NCI-H345 (cell line): ENCODE measurements at regions not wholly inside any gene's neighbourhood (a gene's known extent, or its start where the extent isn't known, plus 50 kb on each side); places are given as distances from the start of the nearest gene placed in this dataset.
"Not testable (repeated sequence)": the region's sequence is repeated elsewhere in the genome, so short reads cannot be mapped to it uniquely, and the experiment has no call there.

Experiments used
- DNase-seq: peaks from one replicate; lab custom pipeline; 2025; lab: John Stamatoyannopoulos, UW

DNA sequence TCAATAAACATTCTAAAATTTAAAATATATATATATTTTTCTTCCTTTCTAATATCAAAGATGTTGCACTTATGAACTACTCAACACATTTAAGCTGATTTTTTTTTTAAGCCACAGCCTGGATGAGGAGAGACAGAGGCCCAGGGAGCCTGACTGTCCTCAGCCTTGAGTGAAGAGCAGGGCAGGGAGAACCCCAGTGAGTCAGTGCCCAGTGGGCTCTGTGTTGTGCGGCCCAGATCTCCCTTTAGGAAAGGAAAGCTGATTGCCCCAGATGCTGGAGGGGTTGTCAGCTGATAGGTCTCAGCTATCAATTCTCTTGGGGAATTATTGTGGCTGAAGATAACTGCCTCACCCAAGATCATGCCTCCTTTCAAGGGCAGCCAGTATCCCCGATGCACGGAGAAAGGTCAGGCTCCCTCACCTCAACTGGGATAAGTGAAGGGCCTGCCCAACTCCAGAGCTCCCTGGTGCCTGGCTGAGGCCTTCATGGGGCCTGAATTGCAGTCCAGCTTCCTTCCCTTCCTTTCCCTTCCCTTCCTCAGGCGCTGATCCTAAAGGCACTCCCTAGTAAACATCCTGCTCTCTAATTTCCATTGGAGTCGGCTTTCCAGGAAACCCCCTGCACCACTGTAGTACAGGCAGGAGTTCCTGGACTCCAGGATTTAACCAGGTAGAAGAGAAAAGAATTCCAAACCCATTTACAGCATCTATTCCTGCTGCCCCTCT is 106.9 kb upstream of the ATL2 start:
- no peak for DNase-seq

DNA sequence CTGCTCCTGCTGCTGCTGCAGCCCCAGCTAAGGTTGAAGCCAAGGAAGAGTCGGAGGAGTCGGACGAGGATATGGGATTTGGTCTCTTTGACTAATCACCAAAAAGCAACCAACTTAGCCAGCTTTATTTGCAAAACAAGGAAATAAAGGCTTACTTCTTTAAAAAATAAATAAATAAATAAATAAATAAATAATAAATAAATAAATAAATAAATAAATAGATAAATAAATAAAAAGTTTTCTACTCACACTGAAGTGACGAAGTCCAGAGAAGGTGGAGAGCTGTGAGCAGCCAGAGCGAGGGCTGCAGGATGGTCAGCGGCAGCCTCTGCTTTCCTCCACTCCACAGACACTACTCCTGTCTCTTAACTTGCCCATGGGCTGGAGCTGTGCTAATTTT is 105.6 kb upstream of the ATL2 start:
- DNase-seq = not testable (repeated sequence)

DNA sequence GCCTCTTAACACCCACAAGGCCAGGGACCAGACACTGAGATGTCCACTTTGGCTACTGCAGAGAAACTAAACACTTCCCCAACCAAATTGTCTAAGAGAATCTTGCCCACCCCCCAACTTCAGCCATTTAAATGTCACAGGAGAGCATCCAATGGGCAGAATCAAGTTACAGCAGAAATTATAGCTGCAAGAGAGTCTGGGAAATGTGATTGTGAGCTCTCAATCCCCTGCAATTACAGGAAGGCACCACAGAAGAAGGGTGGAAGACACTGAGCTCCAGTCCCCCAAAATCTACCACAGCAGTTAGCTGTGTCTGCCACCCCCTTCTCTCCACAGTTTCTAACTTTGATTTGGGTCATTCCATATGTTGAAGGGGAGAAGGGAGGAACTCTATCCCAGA is 103.5 kb upstream of the ATL2 start:
- no peak for DNase-seq

DNA sequence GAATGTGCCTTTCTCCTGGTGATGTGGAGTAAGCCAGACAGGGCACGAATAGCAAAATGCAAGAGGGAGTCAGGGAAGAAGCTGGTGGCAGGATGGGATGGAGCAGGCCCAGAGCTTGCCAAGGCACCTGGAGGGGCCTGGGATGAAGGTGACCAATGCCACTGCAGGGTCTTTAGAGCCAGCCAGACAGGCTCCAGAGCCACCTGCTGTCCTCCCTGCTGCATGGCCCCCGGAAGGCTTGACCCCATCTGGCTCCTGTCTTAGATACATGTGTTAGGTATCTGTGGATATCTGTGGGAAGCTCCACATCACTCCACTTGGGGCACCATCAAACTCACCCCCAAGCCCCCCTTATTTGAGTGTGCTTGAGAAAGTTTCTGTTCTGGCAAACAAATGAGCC is 99.9 kb upstream of the ATL2 start:
- DNase-seq = no peak

DNA sequence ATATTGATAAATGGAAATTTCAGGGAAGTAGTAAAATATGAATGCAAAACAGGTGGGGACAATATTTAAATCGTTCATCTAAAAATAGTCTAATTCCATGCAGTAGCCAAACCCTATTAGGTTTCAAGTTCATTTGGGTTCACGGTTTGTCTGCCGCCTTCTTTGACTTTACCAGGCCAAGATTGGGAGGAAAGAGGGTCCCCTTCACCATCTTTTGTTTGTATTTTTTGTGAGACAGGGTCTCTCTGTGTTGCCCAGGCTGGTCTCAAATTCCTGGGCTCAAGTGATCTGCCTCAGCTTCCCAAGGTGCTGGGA is 98.5 kb upstream of the ATL2 start:
- DNase-seq = no peak

DNA sequence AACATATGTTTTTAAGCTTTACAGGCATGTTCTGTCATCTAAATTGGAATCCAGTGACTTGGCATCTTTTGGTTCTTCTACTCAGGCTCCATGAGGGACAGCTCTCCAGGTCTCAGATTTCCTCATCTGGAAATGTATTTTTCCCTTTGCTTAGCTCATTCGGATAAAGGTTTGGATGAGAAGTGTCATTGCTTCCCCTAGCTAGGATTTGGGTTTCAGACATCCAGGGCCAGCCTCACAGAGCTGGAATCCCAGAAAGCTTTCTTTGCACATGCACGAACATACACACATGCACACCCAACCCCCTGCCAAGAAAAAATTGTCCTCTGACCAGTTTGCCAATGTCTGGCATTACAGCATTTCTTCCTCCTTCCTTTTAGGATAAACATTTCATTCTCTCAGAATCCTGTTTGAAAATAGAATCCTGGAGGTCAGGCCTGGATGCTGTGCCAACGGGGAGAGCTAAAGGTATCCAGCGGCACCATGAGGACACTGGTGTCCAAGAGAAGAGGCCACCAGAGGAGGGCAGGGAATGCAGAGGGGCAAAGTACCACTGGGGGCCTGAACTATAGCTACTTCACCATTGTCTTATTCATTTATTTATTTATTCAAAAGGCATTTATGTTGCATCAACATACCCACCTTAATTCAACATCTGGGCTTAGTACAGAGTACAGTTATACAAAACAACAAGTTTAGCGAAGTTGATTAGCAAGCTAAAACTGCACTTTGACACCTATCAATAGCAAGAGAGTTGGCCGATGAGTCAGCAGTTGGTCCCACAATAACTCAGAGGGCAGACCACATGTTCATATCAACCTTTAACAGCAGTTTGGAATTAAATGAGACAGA is 97.9 kb upstream of the ATL2 start:
- no peak for DNase-seq

DNA sequence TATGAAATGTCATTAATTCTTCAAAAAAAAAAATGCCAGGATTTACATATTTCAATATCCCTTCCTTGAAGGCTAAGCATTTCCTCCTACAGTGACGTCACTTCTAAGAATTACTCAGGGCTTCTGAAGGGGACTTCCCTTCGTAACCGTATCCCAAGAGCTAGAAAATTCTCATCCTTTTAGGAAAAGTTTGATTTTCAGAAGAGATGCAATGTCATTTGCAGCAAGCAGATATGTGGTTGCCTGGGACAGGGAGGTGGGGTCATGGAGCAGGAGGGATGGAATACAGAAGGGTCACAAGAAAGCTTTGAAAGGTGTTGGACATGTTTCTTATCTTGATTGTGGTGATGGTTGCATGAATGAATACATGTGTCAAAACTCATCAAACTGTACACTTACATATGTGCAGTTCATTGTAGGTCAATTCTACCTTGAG is 97.0 kb upstream of the ATL2 start:
- DNase-seq = no peak

DNA sequence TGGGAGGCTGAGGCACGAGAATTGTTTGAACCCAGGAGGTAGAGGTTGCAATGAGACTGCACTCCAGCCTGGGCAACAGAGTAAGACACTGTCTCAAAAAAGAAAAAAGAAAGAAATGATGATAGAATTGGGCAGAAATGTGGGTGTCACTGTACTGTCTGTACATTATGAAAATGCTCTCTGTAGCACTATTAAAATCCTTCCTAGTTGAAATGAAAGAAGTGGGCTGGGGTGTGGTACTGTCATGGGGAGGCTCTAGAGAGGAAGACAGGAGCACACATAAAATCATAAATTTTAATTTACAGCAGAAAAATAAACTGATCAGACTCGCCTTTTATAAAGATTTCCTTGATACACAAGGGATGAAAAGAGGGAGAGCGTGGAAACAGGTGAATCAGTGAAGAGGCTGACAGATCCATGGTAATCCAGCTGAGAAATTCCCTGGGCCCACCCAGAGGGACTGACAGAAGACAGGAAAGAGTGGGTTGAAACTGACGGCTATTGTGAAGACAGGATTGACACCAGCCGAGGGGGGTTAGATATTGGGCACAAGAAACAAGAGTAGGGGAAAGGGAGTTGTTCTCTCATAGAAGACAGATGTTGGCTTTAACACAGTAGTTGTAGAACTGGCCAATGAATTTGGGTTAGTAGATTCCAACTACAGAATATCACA is 96.4 kb upstream of the ATL2 start:
- no peak for DNase-seq

DNA sequence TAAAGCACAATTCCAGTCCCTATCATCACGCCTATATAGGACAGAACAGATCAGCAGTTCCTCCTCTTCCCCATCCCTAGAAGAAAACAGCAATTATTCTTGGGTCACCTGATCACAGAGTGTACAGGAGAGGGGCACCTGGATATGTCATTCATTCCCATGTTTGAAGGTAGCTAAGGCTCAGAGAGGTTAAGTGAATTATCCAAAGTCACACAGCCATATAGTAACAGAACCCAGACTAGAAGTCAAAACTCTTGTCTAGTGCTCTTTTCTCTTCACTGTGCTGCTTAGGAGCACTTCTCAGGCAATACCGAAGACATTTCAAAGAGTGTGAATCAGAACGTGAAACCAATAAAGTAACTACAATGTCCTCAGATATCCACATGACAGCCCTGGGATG is 93.0 kb upstream of the ATL2 start:
- no peak for DNase-seq

DNA sequence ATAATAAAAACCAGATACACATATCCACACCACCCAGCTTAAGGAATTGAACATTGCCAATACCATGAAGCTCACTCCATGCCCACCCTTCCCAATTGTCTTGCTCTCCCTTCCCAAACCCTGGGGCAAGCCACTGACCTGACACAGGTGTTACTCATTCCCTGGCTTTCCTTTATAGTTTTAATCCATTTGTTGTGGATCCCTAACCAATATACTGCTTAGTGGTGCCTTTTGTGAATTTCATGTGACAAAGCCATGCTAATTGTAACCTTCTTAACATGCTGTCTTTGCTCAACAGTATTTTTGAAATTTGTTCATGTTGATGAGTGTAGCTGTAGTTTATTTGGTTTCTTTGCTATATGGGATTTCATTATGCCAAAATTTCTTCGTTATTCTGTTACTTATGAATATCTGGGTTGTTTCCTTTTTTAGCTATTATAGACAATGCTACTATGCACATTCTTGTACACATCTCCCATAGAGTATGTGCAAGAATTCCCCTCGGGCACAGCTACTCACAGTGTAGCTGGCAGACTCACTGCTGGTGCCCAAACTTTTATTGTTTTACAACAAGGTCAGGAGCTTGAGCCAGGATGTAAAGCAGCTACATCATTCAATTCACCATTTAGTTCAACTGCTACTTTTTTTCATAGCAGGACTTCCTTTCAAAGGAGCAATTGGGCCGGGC is 90.8 kb upstream of the ATL2 start:
- no peak for DNase-seq

DNA sequence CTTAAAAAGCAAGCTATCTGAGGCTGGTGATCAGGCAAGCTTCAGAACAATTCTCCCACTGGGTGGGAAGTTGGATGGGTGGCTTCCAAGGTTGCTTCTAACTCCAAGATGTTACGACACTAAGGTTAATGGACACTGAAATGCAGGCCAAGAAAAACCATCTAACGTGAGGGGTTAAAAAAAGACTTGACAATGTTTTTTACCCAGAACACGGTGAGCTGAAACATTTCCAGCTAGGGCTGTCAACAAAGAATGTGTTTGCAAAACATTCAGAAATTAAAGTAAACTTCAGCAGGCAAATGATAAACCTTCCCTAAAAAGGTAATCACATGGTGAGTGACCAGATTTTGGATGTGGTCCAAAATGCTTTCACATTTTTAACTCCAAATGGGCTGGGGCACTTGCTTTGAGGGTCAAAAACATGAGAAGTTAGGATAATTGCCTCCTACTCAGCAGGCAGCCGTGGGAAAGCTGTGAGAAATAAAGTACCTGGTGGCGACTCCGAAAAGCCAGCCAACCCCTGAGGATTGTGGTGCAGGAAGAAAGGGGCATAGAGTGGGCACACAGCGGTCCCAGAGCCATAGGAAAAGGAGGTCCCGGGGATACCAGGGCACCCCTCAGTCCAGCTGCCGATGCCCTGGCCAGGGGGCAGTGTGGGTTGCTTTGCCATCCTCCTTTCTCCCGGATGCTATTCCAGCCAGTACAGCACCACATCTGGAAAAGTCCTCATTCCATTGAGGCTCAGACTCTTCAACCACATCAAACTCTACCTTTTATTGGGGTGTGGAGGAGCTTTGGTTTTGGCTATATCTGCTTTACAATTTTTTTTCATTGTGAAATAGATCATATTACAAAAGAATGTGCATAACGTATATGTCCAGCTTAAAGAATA is 90.0 kb upstream of the ATL2 start:
- no peak for DNase-seq

DNA sequence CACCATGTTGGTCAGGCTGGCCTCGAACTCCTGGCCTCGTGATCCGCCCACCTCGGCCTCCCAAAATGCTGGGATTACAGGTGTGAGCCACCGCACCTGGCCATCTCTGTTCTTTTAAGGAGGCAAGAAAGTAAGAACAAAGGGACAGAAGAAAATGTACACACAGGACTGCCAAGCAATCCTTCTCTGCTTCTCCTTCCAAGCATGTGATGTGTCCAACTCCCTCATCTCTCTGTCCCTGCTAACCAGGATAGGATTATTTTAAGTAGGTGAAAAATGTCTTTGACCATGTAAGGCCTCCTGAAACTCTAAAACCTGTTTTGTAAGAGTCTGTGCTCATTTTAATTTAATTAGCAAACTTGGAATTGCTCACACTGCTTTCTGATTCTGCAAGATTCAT is 89.3 kb upstream of the ATL2 start:
- no peak for DNase-seq

DNA sequence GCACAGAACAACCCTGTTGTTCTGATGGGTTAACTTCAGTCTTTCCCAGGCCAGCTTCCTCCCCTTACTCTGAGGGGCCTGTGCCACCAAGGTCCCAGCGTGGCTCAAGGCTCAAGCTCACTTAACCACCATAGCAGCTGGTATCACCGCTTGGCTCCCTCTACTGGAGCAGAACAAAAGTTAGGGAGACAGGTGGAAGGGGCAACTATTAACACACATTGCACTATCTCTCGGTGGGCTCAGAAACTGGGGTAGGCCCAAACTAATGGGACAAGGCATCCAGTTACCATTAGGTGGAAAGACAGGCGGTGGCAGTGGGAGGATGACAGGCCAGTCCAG is 88.7 kb upstream of the ATL2 start:
- DNase-seq = peak; percentile 12

DNA sequence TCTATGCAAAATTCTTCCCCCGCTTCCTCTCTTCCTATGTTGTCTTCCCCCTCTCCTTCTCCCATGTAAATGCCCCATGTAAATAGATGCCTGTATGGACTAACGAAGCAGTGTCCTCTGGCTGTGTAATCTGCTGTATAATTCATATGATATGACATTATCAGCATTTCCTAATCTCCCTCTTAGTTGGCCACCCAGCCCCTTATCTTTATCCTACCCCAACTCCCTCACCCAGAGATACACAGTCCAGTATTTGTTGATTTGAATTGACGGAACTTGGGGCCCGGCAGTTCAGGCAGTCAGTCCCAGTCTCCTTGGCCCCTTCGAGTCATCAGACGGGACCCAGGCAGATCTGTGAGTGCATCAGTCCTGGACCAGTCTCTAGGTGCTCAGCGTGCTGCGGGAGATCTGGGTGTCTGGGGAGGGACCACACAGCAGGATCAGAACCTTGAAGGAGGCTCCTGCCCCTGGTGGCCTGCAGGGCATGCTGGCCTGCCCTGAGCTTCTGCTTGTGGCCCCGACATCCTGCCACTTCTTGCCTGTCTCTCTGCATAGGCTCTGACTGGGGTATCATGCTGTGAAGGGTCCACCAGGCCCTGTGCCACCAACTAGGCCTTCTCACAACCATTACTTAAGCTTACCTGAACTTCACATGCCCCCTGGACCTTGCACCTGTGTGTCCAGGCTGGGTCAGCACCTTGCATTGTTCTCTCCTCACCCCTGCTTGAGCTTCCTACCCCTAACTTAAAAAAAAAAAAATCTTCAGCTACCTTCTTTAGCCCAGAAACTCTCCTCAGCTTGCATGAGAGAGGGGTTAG is 88.1 kb upstream of the ATL2 start:
- no peak for DNase-seq

DNA sequence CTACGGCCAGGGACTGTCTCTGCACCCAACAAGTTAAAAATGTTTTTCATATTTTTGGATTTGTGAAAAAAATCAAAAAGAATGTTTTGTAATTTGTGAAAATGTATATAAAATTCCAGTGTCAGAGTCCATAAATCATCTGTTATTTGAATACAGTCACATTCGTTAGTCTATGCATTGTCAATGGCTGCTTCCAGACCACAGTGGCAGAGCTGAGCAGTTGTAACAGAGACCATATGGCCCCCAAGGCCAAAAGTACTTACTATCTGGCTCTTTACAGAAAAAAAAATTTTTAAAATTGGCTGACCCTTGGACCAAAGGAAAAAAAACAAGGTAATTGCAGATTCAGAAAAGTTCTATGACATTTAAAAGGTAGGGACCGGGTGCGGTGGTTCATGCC is 86.7 kb upstream of the ATL2 start:
- no peak for DNase-seq

DNA sequence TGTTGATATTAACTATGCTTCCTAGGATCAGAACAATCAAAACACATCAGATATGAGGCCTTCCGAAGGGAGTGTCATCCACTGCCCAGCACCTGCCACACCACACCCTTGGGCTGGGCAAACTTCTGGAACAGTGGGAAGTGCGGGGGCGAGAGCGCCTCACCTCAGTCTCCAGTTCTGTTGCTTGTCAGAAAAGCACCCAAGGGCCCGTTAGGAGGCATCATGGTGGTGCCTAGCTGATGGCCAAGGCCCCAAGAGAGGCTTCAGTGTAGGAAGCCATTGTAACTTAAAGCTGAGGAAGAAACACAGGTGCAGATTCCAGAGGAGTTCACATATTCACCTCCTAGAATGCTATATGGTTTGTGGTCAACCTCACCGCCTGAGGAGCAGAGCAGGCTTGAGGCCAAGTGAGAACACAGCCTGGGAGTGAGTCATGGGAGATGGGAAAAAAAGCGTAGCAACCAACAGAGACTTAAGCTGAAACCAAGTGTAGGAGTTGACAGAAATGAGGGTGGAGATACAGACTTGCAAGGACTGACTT is 85.1 kb upstream of the ATL2 start:
- no peak for DNase-seq

DNA sequence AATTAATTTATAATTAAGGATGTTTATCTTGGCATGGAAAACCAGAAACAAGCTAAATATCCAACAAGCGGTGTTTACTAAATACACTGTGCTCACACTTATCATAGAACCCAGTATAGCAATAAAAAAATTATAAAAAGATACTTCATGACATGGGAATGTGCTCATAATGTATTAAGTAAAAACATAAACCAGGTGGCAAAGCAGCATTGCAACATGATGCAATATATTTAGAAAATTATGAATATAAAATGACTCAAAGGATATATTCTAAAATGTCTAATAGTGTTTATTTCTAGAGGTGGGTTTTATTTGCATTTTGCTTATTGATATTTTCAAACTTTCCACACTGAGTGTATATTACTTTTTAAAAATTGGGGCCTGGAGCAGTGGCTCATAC is 84.4 kb upstream of the ATL2 start:
- no peak for DNase-seq

DNA sequence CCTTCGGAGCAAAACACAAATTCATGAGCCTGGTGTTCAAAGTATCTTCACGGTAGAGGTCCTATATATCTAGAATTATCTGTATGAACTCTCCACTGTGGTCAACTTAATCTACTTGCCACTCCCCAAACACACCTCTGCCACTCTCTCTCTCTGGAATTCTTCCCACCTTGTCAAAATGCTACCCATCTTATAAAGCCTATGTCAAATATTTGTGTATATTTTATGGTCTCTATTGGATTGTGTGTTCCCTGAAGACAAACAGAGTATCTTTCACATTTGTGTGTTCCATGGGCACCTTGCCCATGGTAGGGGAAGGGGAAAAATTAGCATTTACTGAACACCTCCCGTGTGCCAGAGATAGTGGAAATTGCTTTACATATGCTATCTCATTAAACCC is 83.2 kb upstream of the ATL2 start:
- no peak for DNase-seq

DNA sequence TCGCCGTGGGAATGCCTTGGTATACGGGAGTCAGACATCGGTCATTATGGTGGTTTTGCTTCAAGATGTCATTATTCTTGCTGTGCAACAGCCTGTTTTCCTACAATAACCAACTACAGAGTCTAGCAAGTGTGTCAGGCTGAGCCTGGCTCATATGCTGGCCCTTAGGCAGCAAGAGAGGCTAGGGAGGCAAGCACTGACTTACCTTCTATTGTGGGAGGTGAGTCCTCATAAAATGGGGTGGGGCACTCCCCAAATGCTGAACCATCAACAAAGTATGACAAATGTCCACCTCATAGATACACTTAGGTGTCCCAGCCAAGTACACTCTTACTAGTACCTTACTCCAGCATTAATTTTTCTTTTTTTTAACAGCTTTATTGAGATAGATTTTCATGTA is 77.0 kb upstream of the ATL2 start:
- DNase-seq = no peak

DNA sequence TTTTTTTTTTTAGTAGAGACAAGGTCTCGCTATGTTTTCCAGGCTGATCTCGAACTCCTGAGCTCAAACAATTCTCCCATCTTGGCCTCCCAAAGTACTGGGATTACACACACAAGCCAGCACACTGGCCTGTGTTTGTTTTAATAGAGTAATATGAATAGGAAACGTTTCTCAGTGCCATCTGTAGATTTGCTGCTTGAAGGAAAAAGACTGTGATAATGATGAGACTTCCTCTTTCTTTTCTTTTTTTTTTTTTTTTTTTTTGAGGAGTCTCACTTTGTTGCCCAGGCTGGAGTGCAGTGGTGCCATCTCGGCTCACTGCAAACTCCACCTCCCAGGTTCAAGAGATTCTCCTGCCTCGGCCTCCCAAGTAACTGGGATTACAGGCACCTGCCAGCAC is 74.7 kb upstream of the ATL2 start:
- not testable (repeated sequence) for DNase-seq

DNA sequence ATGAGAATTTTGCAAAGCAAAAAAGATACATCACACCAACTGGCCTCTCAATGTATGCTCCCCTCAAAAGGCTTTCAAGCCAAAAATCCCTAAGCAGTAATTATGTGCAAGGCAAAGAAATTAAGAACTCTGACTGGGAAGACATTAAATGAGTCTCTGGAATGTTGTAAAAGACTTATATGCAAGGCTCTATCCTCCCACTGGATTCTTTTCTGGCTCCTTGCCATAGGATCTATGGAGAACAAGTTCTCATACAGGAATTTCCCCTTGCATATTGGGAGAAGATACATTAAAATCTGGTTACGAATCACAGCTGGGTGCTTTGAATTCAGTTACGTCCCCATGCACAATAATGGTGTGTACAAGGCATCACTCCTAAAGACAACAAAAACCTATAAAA is 73.4 kb upstream of the ATL2 start:
- no peak for DNase-seq
